NCI-H1417 treated with DMSO at 0.1 percent for 48 hours (cell line): ENCODE measurements at regions not wholly inside any gene's neighbourhood (a gene's known extent, or its start where the extent isn't known, plus 50 kb on each side); places are given as distances from the start of the nearest gene placed in this dataset.
"Not testable (repeated sequence)": the region's sequence is repeated elsewhere in the genome, so short reads cannot be mapped to it uniquely, and the experiment has no call there.

Source experiments
- DNase-seq: peaks from one replicate; lab custom pipeline; 2025; lab: John Stamatoyannopoulos, UW

DNA sequence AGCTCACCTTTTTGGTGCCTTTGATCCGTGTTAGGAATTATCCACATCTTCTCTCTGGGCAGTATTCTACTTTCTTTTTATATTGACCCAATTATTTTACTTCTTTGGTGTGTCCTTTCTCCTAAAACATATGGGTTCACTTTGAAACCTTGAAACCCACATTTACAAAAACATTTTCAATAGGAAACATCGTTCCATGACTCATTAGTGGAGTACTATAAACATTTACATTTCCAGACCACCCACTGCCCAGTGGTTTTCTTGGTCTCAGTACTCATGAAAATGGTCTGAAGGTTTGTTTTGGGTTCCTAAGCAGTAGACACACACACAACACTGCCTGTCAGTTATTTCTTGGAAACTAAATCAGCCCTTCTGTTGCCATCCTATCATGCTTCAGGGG is 111.7 kb upstream of the LPCAT1 start:
- not testable (repeated sequence) for DNase-seq

DNA sequence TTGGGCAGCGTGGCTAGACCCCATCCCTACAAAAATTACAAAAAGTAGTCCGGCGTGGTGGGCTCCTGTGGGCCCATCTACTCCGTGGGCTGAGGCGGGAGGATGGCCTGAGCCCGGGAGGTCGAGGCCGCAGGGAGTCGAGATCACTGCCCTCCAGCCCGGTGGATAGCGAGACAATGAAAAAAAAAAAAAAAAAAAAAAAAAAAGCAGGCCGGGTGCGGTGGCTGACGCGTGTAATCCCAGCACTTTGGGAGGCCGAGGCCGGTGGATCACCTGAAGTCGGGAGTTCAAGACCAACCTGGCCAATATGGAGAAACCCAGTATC is 110.5 kb upstream of the LPCAT1 start:
- no peak for DNase-seq

DNA sequence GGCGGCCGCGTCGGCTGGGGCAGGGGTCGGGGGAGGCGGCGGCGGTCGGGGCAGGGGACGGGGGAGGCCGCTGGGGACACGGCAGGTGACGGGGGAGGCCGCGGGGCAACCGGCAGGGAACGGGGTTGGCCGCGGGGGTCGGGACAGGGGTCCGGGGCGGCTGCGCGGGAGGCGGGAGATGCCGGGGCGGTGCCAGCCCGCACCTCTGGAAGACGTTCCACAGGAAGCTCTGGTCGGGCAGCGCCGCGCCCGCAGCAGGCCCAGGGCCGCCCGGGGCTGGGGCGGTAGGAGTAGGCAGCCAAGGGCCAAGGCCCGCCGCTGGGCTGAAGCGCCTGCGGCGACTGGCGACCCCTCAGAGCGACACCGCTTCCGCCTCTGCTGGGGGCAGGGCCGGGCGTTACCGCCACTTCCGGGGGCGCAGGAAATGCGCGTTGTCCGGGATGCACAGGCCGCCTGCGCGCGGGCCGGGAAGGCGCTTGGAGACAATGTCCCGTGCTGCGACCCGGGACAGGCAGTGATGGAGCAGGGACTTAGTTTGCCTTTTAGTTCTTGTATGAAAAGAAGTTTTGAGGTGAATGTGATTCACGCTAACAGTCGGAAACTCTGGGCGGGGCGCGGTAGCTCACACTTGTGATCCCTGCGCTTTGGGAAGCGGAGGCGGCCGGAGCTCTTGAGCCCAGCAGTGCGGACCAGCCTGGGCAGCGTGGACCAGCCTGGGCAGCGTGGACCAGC is 110.0 kb upstream of the LPCAT1 start:
- peak; percentile 27 for DNase-seq

DNA sequence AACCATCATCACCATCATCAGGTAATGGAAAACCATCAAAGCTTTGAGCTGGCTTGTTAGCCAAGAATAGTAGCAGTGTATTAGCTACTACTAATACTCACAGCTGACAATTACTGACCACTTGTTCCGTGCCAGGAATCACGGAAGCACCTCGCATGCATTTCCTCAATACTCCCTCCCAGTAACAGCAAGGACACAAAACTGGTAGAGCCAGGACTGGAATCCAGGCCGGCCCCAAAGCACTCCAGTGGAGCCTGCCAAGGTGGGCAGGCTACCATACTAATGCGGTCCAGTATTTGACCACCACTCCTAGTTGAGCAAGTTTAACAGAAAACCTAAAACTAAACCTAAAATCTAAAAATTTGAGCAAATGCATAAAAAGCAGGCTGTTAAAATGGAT is 107.2 kb upstream of the LPCAT1 start:
- not testable (repeated sequence) for DNase-seq

DNA sequence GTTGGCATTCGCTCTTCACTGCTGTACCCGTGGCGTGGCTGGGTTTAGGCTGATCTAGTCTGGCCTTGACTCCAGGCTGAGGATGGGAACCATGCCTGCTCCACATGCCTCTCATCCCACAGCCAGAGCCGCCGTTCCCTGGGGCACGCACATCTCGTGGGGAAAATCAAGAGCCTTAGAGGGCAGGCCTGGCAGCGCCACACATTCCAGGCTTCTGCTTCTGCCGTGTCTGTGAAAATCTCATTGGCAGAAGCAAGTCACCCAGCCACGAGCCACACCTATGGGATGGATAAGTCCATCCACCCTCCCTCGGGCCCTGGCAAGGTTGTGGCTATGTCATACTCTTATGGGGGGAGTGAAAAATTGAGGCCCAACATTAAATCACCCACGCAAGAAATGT is 102.6 kb upstream of the LPCAT1 start:
- not testable (repeated sequence) for DNase-seq

DNA sequence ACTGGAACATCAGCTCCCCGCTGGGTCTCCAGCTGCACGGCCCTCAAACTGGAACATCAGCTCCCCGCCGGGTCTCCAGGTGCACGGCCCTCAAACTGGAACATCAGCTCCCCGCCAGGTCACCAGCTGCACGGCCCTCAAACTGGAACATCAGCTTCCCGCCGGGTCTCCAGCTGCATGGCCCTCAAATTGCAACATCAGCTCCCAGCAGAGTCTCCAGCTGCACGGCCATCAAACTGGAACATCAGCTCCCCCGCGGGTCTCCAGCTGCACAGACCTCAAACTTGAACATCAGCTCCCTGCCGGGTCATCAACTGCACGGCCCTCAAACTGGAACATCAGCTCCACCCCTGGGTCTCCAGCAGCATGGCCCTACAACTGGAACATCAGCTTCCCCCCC is 95.8 kb upstream of the LPCAT1 start:
- DNase-seq, result not testable (repeated sequence)

DNA sequence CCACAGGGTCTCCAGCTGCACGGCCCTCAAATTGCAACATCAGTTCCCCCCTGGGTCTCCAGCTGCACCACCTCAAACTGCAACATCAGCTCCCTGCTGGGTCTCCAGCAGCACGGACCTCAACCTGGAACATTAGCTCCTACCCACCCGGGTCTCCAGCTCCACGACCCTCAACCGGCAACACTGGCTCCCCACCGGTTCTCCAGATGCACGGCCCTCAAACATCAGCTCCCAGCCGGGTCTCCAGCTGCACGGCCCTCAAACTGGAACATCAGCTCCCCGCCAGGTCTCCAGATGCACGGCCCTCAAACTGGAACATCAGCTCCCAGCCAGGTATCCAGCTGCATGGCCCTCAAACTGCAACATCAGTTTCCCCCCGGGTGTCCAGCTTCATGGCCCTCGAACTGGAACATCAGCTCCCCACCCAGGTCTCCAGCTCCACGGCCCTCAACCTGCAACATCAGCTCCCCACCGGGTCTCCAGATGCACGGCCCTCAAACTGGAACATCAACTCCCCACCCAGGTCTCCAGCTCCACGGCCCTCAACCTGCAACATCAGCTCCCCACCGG is 94.6 kb upstream of the LPCAT1 start:
- DNase-seq, result not testable (repeated sequence)

DNA sequence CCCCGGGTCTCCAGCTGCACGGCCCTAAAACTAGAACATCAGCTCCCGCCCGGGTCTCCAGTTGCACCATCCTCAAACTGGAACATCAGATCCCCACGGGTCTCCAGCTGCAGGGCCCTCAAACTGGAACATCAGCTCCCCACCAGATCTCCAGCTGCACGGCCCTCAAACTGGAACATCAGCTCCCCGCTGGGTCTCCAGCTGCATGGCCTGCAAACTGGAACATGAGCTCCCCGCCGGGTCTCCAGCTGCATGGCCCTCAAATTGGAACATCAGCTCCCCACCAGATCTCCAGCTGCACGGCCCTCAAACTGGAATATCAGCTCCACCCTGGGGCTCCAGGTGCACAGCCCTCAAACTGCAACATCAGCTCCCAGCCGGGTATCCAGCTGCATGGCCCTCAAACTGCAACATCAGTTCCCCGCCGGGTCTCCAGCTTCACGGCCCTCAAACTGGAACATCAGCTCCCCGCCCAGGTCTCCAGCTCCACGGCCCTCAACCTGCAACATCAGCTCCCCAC is 93.5 kb upstream of the LPCAT1 start:
- DNase-seq, result not testable (repeated sequence)

DNA sequence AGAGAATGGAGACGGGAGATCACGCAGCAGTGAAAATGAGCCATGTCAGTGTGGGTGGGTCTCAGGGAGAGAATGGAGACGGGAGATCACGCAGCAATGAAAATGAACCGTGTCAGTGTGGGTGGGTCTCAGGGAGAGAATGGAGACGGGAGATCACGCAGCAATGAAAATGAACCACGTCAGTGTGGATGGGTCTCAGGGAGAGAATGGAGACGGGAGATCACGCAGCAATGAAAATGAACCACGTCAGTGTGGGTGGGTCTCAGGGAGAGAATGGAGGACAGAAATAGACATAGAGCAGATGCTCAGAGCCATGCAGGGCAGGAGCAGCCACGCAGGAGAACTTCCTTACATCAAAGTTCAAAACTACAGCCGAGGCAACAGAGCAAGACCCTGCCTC is 89.8 kb upstream of the LPCAT1 start:
- not testable (repeated sequence) for DNase-seq

DNA sequence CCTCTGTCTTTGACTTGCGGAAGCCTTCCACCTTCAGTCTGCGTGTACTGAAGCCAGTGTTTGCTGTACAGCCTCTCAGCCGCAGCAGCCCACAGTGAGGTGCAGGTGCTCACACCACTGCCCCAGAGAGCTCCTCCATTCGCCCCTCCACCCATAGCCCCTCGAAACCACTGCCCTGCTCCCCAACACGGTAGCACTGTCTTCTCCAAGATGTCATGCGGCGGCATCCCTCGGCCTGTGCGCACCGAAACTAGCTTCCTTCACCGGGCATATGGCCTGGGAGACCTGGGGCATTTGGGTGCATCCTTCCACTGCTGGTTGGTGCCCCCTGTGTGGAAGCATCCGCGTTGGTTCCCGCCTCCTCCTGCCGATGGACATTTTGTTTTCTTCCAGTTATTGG is 86.8 kb upstream of the LPCAT1 start:
- DNase-seq, result not testable (repeated sequence)

DNA sequence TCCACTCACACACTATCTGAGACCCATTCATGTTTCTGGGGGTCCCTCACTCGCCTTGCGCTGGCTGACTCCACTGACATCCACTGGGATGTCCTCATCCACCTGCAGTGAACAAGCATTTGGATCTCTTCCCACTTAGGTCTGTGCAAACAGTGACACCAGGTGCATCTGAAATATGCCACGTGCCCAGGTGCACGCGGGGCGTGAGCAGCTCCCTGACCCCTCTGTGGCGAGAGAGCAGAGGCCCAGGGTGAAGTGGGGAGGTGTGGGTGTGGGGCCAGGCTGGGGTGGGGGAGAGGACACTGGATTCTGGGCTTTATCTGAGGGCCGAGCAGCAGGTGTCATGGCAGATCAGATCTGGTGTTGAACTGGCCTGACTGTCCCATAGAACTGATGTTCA is 85.4 kb upstream of the LPCAT1 start:
- not testable (repeated sequence) for DNase-seq

DNA sequence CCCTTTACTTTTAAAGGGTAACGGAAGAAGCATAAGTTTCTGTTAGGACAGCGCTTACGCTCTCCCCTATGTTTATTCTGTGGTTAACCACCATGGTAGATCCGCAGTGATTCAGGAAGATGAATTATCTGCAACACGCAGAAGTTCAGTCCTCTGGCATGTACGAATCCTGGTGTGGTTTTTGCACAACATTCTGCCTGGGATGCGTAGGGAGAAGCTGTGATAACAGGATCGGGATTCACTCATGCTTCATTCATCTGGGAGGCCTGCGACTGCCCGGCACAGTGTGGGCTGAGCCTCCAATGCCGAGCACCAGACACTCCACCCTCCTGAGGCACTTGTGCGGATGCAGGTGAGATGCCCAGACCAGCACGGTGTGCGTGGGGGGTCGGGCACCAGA is 84.6 kb upstream of the LPCAT1 start:
- not testable (repeated sequence) for DNase-seq

DNA sequence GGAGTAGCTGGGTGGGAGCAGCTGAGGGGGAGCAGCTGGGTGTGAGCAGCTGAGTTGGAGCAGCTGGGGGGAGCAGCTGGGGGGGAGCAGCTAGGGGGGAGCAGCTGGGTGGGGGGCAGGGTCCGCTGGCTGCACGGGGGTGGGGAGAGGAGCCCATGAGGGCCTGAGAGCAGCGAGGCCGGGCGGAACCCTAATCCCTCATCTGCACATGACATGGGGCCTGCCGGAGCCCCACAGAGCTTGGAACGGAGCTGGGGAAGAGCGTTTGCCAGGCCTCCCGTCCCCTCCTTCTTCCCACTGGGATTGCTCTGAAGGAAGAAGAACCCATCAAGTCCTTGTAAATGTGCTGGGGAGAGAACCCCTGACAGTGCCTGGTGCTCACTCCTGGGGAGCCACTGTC is 83.2 kb upstream of the LPCAT1 start:
- not testable (repeated sequence) for DNase-seq

DNA sequence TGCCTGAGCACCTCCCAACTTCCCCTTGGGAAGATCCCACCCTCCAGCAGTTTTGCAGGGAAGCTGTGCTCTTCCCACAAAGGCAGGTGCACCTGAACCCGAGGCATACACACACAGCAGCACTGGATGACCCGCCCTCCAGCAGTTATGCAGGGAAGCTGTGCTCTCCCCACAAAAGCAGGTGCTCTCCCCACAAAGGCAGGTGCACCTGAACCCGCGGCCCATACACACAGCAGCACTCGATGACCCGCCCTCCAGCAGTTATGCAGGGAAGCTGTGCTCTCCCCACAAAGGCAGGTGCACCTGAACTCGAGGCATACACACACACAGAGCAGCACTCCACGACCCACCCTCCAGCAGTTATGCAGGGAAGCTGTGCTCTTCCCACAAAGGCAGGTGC is 80.2 kb upstream of the LPCAT1 start:
- DNase-seq, result peak; percentile 64

DNA sequence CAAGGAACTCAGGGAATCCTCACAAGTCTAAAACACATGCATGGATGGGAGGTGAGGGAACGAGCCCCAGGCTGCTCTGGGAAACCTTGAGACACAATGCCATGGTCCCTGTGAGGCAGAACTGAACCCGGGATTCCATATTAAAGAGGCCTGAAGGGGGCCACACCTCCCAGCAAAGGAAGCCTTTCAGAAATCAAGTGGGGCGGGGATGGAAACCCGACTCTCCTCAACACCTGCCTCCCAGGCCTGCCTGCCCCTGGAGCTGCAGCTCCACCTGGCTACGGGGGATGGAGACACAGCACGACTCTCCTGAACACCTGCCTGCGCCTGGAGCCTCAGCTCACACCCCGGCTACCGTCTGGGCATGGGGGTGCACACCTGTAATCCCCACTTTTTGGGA is 77.8 kb upstream of the LPCAT1 start:
- DNase-seq, result not testable (repeated sequence)

DNA sequence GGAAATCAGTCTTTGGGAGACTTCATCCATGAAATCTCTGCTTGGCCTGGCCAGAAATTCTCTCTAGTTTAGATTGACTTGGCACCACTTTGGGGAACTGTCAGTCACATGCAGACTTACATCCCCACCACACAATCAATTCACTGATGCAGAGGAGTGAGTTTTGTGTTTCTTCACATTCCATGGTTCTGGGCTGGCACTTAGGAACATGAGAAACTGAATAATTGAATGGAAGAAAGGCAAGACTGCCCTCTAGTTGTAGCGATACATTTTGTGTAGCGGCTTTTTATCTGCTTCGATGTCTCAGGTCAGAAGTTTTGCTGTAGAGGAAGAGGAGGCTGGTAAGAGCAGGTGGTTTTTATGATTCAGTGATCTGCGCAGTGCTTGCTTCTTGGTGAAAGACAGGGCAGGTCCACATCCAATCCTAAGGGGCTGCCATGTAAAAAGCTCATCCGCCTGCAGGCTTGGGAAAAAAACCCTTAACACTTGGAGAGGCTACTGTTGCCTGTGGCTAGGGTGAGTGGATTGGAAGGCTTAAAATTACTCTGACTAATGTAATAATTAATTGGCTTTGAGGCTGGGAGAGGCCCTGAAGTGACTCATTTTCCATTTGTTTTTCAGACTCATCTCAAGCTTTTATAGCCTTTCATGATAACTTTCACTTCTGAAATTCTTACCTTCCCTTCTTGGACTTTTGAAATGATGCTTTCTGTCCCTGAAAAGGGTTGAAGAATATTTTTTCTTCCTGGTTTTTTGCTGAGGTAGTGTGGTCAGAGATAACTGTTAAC is 75.4 kb upstream of the LPCAT1 start:
- DNase-seq, result not testable (repeated sequence)

DNA sequence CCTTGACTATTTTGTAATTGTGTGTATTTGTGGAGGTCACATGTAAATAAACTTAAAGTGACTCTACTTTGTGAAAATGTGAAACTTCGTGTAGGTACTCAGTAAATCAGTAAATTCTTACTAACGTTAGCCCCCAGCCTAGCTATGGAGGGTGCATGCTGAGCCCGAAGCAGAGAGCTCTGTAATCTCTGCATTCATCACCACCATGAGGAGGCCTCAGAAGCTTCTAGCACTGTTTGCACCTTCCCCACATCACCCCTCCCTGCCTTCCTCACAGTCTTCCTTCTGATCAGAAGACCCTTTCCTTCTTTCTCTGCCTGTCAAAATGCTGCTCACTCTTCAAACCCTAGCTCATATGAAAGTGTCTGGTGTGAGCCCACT is 73.3 kb upstream of the LPCAT1 start:
- not testable (repeated sequence) for DNase-seq

DNA sequence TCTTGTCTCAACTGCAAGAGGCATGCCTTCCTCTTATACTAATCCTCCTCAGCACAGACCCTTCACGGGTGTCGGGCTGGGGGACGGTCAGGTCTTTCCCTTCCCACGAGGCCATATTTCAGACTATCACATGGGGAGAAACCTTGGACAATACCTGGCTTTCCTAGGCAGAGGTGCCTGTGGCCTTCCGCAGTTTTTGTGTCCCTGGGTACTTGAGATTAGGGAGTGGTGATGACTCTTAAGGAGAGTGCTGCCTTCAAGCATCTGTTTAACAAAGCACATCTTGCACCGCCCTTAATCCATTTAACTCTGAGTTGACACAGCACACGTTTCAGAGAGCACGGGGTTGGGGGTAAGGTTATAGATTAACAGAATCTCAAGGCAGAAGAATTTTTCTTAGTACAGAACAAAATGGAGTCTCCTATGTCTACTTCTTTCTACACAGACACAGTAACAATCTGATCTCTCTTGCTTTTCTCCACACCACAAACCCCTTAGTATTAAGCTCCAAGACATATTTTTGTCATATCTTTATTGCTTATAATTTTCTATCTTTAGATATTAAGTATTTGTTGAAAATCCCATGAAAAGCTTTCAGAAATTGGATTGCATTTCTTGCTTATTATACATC is 72.8 kb upstream of the LPCAT1 start:
- not testable (repeated sequence) for DNase-seq

DNA sequence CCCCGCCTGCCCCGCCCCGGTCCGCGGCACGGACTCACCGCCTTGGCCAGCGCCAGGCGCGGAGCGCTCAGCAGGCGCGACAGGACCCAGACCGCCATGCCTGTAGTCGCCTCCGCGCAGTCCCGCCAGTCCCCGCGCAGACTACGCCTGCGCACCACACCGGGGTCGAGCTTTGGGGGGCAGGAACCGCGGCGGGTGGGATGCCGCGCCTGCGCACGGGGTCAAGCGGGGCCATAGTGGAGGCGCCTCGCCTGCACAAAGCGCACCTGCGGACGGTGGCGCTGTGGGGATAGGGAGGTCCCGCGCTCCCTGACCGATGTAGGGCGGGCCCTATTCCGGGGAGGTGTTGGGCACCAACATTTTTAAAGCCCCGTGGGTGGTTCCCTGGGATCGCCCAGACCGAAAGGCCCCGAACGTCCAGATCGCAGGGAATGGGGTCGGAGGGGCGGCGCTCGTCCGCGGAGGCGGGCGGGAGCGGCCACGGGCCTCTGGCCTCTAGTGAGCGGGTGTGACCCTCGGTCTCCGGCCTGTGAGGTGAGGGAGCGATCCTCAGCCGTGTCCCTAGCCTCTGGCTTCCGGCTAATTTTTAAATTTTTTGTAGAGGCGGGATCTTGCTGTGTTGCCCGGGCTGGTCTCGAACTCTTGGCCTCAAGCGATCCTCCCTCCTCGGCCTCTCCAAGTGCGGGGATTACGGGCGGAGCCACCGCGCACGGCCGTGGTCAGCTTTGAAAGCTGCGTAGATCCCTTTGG is 70.8 kb upstream of the LPCAT1 start:
- DNase-seq, result peak; percentile 3

DNA sequence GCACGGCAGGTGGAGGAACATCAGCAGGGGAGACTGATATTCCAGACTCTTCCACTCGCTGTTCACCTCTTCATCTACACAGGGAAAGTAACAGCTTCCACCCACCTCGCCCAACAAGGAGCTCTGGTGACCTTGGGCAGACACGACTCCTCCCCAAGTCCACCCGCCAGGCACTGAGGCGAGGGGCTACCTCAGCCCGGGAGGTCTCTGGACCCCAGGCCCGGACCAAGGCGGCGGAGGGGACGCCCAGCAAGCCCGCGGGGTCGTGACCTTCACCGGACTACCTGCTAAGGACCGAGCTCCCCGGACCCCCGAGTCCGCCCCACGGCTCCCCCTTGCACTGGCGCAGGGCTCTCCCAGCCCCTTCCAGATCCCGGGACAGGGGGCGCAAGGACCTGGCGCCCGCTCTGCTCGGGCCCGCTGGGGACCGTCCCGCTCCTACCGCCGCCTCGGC is 70.2 kb upstream of the LPCAT1 start:
- DNase-seq, result no peak

DNA sequence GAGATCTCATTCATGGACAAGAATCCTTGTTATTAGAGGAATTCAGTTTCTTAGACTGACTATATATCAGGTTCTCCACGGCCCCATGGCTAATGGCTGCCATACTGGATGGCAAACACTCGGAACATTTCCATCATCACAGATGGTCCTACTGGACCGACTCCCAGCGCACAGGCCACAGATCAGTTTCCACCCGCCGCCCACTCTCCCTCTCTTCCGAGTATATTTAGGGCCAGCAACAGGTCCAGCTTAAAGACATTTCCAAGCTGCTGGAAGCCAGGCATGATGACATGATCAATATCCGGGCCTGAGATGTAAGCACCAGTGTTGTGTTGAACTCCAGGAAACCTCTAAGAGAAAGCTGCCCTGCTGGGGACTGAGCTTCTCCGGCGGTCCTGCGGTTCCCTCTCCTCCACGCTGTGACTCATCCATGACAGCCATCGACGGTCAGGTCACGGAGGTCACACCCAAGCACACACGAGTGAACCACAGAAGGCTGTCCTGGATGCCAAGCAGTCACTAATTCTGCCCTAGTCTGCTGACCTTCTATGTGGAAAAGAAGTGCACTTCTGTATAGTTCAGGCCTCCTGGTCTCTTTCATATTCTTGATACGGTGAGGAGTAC is 64.4 kb upstream of the LPCAT1 start:
- not testable (repeated sequence) for DNase-seq
